Spleen (tissue), 7 donors: ENCODE measurements at regions not wholly inside any gene's neighbourhood (a gene's known extent, or its start where the extent isn't known, plus 50 kb on each side); places are given as distances from the start of the nearest gene placed in this dataset.

Experiments
- CTCF ChIP-seq, 11 experiments: fragments of 200-600 bp in 7 of 11; fragments of 450-650 bp in 4 of 11; sonication (generic) in 4 of 11; IDR thresholded peaks in 8 of 11; conservative IDR thresholded peaks in 3 of 11; 1 replicate in 7 of 11; 2 replicates in 4 of 11; pipeline versions ENCODE4 v1.4.0 to v1.8.0; 2016 to 2021; ENCODE audit warnings: antibody characterized with exemption in 11 of 11, inconsistent platforms in 4 of 11, mild to moderate bottlenecking in 1 of 11
- POLR2A ChIP-seq, 3 donors: fragments of 450-650 bp; IDR thresholded peaks; one replicate each; pipeline ENCODE4 v1.5.1; 2017; ENCODE audit warnings: antibody characterized with exemption in 3 of 3, mild to moderate bottlenecking in 1 of 3
- donor health status: DM: no; HTN: no; CAD: no; lungs with moderate emphysema.
- donor health status: DM: no; HTN: no; CAD: no.
- donor health status: DM: no; HTN: no; CAD: no.

- no peak for TF ChIP-seq POLR2A (IDR thresholded peaks at IDR 0.05)
- no peak for TF ChIP-seq CTCF (IDR thresholded peaks at IDR 0.05 in 8 of 11, conservative IDR thresholded peaks at IDR 0.05 in 3 of 11)
Observed at GRCh38 chr20:23186808-23187207, 100.7 kb upstream of the CD93 start.
